PFSK-1 (cell line): ENCODE measurements at regions not wholly inside any gene's neighbourhood (a gene's known extent, or its start where the extent isn't known, plus 50 kb on each side); places are given as distances from the start of the nearest gene placed in this dataset.

Source experiments
- POLR2AphosphoS5 ChIP-seq: IDR thresholded peaks from 2 replicates; pipeline ENCODE4 v1.6.1; 2012; ENCODE audit warnings: low read depth, mild to moderate bottlenecking, control low read depth, low read length, moderate library complexity
- REST ChIP-seq, 2 experiments: IDR thresholded peaks; 2 replicates each; pipeline versions ENCODE4 v1.6.1 to v1.8.0; 2011 to 2012; ENCODE audit warnings: low read depth in 2 of 2, low read length in 2 of 2, control low read depth in 1 of 2, inconsistent platforms in 1 of 2, mild to moderate bottlenecking in 1 of 2, moderate library complexity in 1 of 2; ENCODE audit not compliant: insufficient read depth in 1 of 2
- SIN3A ChIP-seq: IDR thresholded peaks from 2 replicates; pipeline ENCODE4 v1.6.1; 2012; ENCODE audit warnings: mild to moderate bottlenecking, low read length, moderate library complexity, borderline replicate concordance; ENCODE audit not compliant: insufficient read depth

GRCh38 chr2:162938387-162938786 is 99.8 kb upstream of the KCNH7 start:
- no peak for TF ChIP-seq REST (IDR thresholded peaks at IDR 0.05; ENCODE audit: insufficient read depth in 1 of 2, low read depth in 2 of 2, low read length in 2 of 2)
- no peak for TF ChIP-seq SIN3A
- TF ChIP-seq POLR2AphosphoS5: no peak
